COLO829 (cell line): ENCODE measurements at regions not wholly inside any gene's neighbourhood (a gene's known extent, or its start where the extent isn't known, plus 50 kb on each side); places are given as distances from the start of the nearest gene placed in this dataset.
"Not testable (repeated sequence)": the region's sequence is repeated elsewhere in the genome, so short reads cannot be mapped to it uniquely, and the experiment has no call there.

Experiments used
- DNase-seq: peaks from one replicate; pipeline ENCODE4 v3.0.0; 2012; ENCODE audit warnings: low spot score

DNA sequence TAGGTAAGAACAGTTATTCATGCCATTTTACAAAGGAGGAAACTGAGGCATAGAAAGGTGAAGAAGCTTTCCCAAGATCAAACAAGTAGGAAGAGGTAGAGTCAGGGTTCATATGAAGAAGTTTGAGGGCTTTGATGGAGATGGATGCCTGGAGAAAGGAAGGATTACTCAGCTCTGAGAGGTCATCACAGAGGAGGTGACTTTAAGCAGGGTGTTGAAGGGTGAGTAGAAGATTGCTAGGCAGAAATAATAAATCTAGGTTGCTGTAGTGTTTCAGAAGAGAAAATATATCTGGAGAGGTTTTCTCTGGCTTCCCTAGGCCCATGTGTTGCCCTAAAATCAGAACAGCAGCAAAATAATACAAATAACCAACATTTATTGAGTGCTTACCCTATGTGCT, 196.3 kb downstream of the PALM2AKAP2 start:
- no peak for DNase-seq

DNA sequence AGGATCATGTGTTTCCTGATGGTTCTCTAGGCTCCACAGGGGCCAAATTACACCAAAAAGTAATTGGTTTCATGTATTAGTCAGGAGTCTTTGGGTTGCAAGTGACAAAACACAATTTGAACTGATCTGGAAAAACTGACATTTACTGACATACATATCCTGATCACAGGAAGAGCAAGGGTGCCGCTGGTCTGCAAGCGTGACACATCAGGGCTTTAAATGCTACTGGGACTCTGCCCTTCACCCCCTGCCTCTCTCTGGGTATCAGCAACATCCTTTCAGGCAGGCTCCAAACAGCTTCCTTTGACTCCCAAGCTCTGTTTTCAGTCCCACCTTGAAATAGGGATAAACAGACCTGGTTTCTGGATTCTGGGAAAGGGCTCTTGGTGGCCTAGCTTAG, 197.5 kb downstream of the PALM2AKAP2 start:
- no peak for DNase-seq

GRCh38 chr9:109981091-109981490, 201.1 kb downstream of the PALM2AKAP2 start:
- DNase-seq = no peak

DNA sequence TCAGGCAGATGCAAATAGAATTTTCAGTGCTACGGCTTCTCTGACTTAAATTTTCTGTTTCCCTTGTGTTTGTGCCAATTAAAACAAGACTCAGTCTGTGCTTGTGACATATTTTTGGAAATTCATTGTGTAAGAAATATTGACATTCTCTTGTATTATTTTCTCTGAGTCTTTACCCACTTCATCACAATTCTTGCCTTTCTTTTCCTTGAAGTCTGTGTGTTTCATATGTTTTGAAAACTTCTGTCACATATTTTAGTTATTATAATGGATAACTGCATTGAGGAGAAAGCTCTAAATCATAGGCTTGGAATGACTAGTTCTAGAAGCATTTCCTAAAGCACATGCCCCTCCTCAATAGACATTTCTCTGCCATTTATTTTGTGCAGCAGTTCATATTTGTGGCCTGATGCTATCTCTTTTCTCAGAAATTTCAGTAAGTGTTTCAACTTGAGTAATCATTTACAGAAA, 206.6 kb downstream of the PALM2AKAP2 start:
- no peak for DNase-seq

DNA sequence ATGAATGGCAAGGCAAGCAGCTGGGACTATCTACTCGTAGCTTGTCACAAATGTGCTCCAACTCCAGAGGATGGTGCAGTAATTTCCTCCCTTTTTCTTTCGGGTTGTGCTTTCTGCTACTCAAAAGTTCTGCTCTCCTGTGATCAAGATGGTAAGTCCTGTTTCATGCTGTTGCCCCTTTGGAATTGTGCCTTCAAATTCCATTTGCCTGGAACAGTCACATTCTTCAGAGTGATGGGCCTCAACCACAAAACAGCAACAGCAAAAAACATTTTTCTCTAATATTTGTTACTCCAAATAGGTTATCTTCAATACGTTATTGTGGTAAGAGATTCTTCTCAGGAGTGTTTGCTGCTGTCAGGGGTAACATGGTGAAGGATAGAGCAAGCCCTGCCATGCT, 209.3 kb downstream of the PALM2AKAP2 start:
- no peak for DNase-seq

- no peak for DNase-seq
Measured at GRCh38 chr9:109990541-109990940, 210.5 kb downstream of the PALM2AKAP2 start.

GRCh38 chr9:109992293-109992692, 212.3 kb downstream of the PALM2AKAP2 start:
- no peak for DNase-seq

DNA sequence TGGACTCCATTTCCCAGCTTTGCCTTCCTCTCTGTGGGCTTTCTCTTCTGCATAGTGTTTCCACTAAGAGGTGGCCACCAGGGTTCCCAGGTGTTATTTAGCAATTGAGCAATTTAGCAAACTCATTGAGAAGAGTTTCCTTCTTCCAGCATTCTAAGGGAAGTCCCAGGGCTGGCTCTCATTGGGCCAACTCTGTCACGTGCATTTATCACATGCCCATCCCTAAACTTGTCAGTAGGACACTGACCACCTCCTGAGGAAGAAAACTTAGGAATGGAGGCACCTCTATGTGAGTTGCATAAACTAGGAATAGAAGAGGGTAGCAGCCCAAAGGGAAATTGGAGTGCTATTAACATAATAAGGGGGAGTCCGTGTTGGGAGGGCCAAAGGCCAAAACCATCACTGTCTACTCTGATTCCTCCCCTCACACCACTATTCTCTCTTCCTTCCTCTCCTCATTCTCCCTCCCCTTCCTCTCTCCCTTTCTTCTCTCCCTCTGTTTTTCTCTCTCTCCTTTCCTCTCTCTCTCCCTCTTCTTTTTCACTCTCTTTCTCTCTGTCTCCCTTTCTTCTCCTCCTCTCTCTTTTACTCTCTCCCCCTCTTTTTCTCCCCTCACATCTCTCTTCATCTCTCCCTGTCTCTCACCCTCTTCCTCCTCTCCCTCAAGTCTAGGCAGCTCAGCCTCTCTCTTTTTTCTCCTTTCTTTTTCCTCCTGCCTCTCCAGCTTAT, 213.4 kb downstream of the PALM2AKAP2 start:
- DNase-seq = no peak

GRCh38 chr9:109994141-109994540, 213.8 kb downstream of the C9orf152 start:
- no peak for DNase-seq

DNA sequence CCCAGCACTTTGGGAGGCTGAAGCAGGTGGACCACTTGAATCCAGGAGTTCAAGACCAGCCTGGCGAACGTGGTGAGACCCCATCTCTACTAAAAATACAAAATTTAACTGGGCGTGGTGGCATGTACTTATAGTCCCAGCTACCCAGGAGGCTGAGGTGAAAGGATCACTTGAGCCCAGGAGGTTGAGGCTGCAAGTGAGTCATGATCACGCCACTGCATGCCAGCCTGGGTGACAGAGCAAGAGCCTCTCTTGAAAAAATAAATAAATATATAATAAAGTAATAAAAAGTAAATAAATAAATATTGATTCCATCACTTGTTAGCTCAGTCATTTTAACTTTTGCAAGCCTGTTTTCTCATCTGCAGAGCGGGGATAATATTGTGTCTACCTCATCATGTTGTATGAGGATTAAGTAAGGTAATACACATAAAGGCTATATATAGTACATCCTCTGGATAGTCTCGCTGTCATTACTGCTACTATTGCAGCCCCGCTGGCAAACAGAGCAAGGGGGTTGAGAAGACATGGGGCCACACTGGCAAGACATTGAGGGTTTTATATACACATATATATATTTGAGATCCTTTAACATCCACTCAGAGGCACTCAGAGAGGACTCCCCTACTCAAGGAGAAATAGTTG, 210.9 kb downstream of the C9orf152 start:
- DNase-seq = no peak

GRCh38 chr9:109997682-109998081, 210.3 kb downstream of the C9orf152 start:
- no peak for DNase-seq

DNA sequence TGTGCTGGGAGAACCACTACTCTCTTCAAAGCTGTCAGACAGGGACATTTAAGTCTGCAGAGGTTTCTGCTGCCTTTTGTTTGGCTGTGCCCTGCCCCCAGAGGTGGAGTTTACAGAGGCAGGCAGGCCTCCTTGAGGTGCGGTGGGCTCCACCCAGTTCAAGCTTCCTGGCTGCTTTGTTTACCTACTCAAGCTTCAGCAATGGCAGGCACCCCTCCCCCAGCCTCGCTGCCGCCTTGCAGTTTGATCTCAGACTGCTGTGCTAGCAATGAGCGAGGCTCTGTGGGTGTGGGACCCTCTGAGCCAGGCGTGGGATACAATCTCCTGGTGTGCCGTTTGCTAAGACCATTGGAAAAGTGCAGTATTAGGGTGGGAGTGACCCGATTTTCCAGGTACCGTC, 202.4 kb downstream of the C9orf152 start:
- not testable (repeated sequence) for DNase-seq

DNA sequence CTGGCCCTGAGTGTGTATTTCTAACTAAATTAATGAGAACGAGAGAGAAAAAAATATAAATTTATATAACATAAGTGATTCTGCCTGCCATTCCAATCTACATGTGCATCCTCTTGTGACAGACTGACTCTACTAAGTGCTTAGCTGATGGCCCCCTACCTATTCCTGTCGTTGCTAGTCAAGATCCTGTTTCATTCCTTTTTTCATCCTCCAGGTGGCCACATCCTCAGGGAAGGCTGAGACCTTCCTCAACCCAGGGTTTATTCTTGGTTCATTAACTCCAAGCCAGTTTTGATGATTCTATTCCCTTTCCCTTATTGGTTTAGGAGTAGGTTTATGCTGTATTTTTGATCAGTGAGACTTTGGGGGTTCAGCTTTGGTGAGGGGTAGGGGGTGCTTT, 201.3 kb downstream of the C9orf152 start:
- no peak for DNase-seq

DNA sequence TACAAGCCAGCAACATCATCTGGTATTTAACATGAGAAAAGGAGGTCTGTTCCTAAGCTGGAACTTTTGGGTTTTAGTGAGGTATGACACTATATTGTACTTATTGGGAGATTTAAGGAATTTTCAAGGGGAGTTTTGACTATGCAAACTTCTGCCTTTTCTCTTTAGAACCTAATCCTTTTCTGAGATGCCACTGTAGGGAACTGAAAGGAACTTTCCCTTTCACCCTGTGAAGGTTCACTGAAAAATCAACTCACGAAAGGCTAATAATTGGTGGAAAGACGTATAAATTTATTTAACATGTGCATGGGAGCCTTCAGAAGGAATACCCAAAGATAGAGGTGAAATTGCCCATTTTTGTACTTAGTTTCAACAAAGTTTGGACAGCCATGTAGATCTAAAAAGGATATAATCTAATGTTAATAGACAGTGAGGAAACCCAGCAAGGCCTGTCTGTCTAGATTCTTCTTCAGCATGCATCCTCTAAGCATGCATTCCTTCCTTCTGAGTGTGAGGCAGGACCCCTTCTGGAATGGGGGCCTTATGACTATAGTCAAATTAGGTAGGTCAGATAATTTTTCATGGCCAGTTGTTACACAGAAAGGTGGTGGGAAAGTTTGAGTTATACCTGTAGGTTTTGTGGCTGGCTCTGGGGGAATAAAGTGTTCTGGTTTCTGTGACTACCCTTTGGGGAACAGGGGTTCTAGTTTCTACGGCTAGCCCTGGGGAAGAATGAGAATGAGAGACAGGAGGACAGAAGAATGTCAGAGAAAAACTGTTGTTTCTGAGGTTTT, 200.3 kb downstream of the C9orf152 start:
- DNase-seq = no peak

DNA sequence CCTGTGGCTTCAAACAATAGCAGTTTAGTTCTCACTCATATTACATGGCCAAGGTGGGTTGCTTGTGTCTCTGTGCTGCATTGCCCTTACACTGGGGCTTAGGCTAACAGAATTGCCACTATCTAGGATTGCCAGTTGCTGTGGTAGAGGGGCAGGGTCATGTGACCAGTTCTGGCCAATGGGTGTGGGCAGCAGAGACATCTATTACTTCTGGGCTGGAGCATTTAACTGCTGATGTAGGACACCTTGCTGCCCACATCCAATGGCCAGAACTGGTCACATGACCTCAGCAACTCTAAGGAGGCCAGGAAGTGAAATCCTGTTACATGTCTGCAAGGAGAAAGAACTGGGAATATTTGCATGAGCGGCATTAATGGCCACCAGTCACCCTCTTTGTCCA, 199.3 kb downstream of the C9orf152 start:
- DNase-seq = no peak

- DNase-seq = no peak
Measured at GRCh38 chr9:110011628-110012320, 196.2 kb downstream of the C9orf152 start.

DNA sequence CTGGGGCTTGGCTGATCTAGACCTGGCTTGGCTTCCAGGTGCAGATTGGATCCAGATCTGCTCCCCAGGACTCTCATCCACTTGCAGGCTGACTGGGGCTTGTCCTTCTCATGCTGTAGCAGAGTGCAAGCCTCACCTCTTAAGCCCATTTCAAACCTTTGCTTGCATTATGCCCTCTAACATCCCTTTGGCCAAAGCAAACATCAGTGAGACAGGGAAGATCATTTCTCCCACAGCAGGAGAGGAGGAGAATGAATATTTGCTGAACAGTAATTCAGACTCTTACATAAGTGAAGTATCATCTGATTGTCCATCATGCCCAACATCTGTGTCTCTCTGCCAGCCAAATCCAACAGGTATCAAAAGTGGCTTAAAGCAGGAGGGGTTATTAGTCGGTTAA, 194.9 kb downstream of the C9orf152 start:
- DNase-seq = no peak

GRCh38 chr9:110015759-110016158, 192.2 kb downstream of the C9orf152 start:
- no peak for DNase-seq

DNA sequence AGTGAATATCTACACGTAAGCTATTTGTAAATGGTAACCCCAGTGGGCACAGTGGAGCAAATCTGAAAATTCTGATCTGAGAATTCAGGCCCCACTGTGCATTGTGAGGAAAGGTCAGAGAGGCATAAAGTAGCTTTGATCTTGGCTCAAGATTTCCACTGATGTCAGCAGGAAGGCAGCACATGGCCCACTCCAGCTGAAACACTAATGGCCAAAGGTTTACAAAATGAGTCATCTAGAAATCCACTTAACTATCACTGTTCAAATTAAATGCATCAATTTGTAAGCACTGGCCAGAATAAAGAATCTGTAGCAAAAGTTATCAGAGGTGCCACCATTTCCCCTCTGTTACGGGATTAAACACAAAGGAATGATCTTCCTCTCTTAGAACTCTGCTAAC, 191.6 kb downstream of the C9orf152 start:
- DNase-seq = peak; percentile 72

- not testable (repeated sequence) for DNase-seq
Measured at GRCh38 chr9:110020216-110020615, 187.7 kb downstream of the C9orf152 start.

DNA sequence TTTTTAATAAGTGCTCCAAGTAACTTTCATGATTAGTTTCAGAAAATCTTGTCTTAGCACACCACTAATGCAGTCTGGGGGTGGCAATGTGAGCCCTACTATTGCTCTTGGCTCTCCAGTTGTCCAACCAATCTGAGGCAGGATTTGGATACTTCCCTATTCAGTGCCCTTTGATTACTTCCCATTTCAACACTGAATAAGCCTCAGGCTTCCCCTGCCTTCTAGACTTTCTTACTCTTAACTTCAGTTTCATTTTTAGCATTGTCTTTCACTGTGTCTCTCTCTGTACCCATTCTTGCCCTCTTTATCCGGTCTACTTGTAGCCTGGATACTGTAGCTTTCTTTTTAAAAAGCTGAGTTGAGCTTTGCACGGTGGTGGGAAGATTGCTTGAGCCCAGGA, 186.1 kb downstream of the C9orf152 start:
- no peak for DNase-seq

DNA sequence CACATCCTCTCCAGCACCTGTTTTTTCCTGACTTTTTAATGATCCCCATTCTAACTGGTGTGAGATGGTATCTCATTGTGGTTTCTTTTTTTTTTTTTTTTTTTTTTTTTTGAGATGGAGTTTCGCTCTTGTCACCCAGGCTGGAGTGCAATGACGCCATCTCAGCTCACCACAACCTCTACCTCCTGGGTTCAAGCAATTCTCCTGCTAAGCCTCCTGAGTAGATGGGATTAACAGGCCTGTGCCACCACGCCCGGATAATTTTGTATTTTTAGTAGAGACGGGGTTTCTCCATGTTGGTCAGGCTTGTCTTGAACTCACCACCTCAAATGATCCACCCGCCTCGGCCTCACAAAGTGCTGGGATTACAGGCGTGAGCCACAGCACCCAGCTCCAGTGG, 184.7 kb downstream of the C9orf152 start:
- not testable (repeated sequence) for DNase-seq
